Caco-2 (cell line): ENCODE measurements at regions not wholly inside any gene's neighbourhood (a gene's known extent, or its start where the extent isn't known, plus 50 kb on each side); places are given as distances from the start of the nearest gene placed in this dataset.

Experiments
- BruUV-seq: library from RNA; stranded (reverse); fragments of 400-500 nt; replicated peaks from 2 replicates; lab custom pipeline; 2021; lab: Mats Ljungman, UMichigan
- CTCF ChIA-PET: fragments of 300-600 bp; sonication (Branson Sonifier 250); formaldehyde crosslinking; loops from one replicate; lab custom pipeline; 2022; ENCODE audit warnings: antibody characterized with exemption; lab: Charles Lee
- POLR2A ChIA-PET: fragments of 300-600 bp; sonication (Branson Sonifier 250); formaldehyde crosslinking; loops from one replicate; lab custom pipeline; 2022; ENCODE audit warnings: antibody characterized with exemption; lab: Charles Lee
- DNase-seq, 2 experiments: peaks; one replicate each; pipeline versions ENCODE4 v3.0.0 to v3.0.0-alpha.2; 2020 to 2022
- H3K27me3 ChIP-seq: replicated peaks from 2 replicates; pipeline ENCODE4 v1.6.0; 2011; ENCODE audit warnings: low read length; ENCODE audit not compliant: control insufficient read depth, insufficient read depth
- H3K36me3 ChIP-seq: 2 replicates; pipeline ENCODE4 v1.5.1; 2011; ENCODE audit warnings: low read length; ENCODE audit not compliant: control insufficient read depth, insufficient read depth
- H3K4me1 ChIP-seq: fragments of 250-450 bp; sonication (Bioruptor Pico); 2 replicates; pipeline ENCODE4 v1.5.1; 2020; ENCODE audit warnings: mild to moderate bottlenecking
- H3K4me3 ChIP-seq: 2 replicates; pipeline ENCODE4 v1.5.1; 2011; ENCODE audit warnings: low read depth, mild to moderate bottlenecking, control low read depth, low read length
- H3K9me3 ChIP-seq: fragments of 250-450 bp; sonication (Bioruptor Pico); 2 replicates; pipeline ENCODE4 v1.5.1; 2020; ENCODE audit warnings: mild to moderate bottlenecking, moderate library complexity
- H3K27ac Mint-ChIP-seq: one replicate; pipeline ENCODE4 v1.8.0; 2022; ENCODE audit warnings: mixed read lengths; ENCODE audit not compliant: unreplicated experiment
- H3K27me3 Mint-ChIP-seq: one replicate; pipeline ENCODE4 v1.8.0; 2022; ENCODE audit warnings: mixed read lengths; ENCODE audit not compliant: insufficient read depth, unreplicated experiment
- H3K36me3 Mint-ChIP-seq: one replicate; pipeline ENCODE4 v1.8.0; 2022; ENCODE audit warnings: mild to moderate bottlenecking, mixed read lengths; ENCODE audit not compliant: insufficient read depth, unreplicated experiment
- H3K4me1 Mint-ChIP-seq: one replicate; pipeline ENCODE4 v1.8.0; 2022; ENCODE audit warnings: low read depth, mixed read lengths; ENCODE audit not compliant: unreplicated experiment
- H3K4me3 Mint-ChIP-seq: one replicate; pipeline ENCODE4 v1.8.0; 2022; ENCODE audit warnings: mild to moderate bottlenecking, moderate library complexity, mixed read lengths; ENCODE audit not compliant: unreplicated experiment
- H3K9me3 Mint-ChIP-seq: one replicate; pipeline ENCODE4 v1.8.0; 2022; ENCODE audit warnings: mixed read lengths; ENCODE audit not compliant: unreplicated experiment
- CTCF ChIP-seq, 2 experiments: fragments of 200-600 bp in 1 of 2; IDR thresholded peaks; 1 replicate in 1 of 2; 2 replicates in 1 of 2; pipeline versions ENCODE4 v1.5.1 to v1.8.0; 2011 to 2022; ENCODE audit warnings: antibody characterized with exemption in 1 of 2, control low read depth in 1 of 2, inconsistent platforms in 1 of 2, low read depth in 1 of 2, low read length in 1 of 2, mild to moderate bottlenecking in 1 of 2, moderate library complexity in 1 of 2; ENCODE audit not compliant: insufficient read depth in 1 of 2, severe bottlenecking in 1 of 2, unreplicated experiment in 1 of 2
- intact Hi-C: fragments of 100-400 bp; cut with micrococcal nuclease; formaldehyde crosslinking; loops from one replicate; pipeline ENCODE4 v1.10.0; 2022; ENCODE audit not compliant: unreplicated experiment

GRCh38 chr1:65486613-65487012 is 66.1 kb downstream of the LEPR start:
- H3K27me3 ChIP-seq: no peaks in the 10 kb centered on the region
- no peaks in the 10 kb centered on the region for H3K4me1 ChIP-seq
- H3K36me3 ChIP-seq: no peaks in the 10 kb centered on the region
- no peak overlapping the region for H3K27ac Mint-ChIP-seq
- H3K4me1 Mint-ChIP-seq: no peaks in the 10 kb centered on the region
- ChIA-PET POLR2A (no interaction called here), CTCF (no interaction called here)
- no TSS peak for BruUV-seq
- no peaks in the 10 kb centered on the region for H3K9me3 ChIP-seq
- DNase-seq: no peak
- H3K27me3 Mint-ChIP-seq: no peaks in the 10 kb centered on the region
- H3K9me3 Mint-ChIP-seq: no peaks in the 10 kb centered on the region
- no peaks in the 10 kb centered on the region for H3K36me3 Mint-ChIP-seq
- intact Hi-C loops: no loop called here
- TF ChIP-seq CTCF (IDR thresholded peaks at IDR 0.05; ENCODE audit: insufficient read depth in 1 of 2, low read depth in 1 of 2, low read length in 1 of 2, severe bottlenecking in 1 of 2, unreplicated experiment in 1 of 2): no peak
- H3K4me3 ChIP-seq: no peak overlapping the region
- H3K4me3 Mint-ChIP-seq: no peak overlapping the region

DNA sequence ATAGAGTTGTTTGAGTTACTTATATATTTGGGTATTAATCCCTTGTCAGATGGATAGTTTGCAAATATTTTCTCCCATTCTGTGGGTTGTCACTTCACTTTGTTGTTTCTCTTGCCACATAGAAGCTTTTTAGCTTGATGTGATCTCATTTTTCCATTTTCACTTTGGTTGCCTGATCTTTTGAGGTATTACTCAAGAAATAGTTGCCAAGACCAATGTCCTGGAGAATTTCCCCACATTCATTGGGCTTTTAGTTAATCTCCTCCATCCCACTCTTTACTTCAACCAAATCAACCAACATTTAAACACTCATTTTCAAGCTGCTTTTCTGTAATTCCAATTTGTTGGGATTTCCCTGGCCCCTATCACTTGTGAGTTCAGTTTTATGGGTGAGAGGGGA is 69.0 kb downstream of the LEPR start:
- POLR2A ChIA-PET: no interaction called here
- Histone ChIP-seq H3K27me3 (no peaks in the 10 kb centered on the region), H3K4me1 (no peaks in the 10 kb centered on the region), H3K9me3 (no peaks in the 10 kb centered on the region), H3K36me3 (no peaks in the 10 kb centered on the region), H3K4me3 (no peak overlapping the region)
- CTCF ChIA-PET: no interaction called here
- no TSS peak for BruUV-seq
- Mint-ChIP-seq H3K4me1 (no peaks in the 10 kb centered on the region), H3K36me3 (no peaks in the 10 kb centered on the region), H3K4me3 (no peak overlapping the region), H3K27me3 (no peaks in the 10 kb centered on the region), H3K9me3 (no peaks in the 10 kb centered on the region), H3K27ac (no peak overlapping the region)
- no peak for TF ChIP-seq CTCF (IDR thresholded peaks at IDR 0.05; ENCODE audit: insufficient read depth in 1 of 2, low read depth in 1 of 2, low read length in 1 of 2, severe bottlenecking in 1 of 2, unreplicated experiment in 1 of 2)
- intact Hi-C loops: no loop called here
- no peak for DNase-seq

- BruUV-seq: no TSS peak
- POLR2A ChIA-PET: no interaction called here
Measured at GRCh38 chr1:65490231-65491009, 70.0 kb downstream of the LEPR start.

More at GRCh38 chr1:65490231-65491009, 70.0 kb downstream of the LEPR start:
- Histone ChIP-seq H3K36me3 (no peaks in the 10 kb centered on the region), H3K4me1 (no peaks in the 10 kb centered on the region), H3K9me3 (no peaks in the 10 kb centered on the region), H3K27me3 (no peaks in the 10 kb centered on the region), H3K4me3 (no peak overlapping the region)
- intact Hi-C loops: no loop called here
- Mint-ChIP-seq H3K4me3 (no peak overlapping the region), H3K36me3 (no peaks in the 10 kb centered on the region), H3K27ac (no peak overlapping the region), H3K9me3 (no peaks in the 10 kb centered on the region), H3K4me1 (no peaks in the 10 kb centered on the region), H3K27me3 (no peaks in the 10 kb centered on the region)
- CTCF ChIA-PET: interaction anchor here (0.6 kb wide), 1 partner anchor 14 kb away, joined by 3 read pairs; no protein-coding TSS in a partner anchor
- DNase-seq: no peak
- TF ChIP-seq CTCF (IDR thresholded peaks at IDR 0.05; ENCODE audit: insufficient read depth in 1 of 2, low read depth in 1 of 2, low read length in 1 of 2, severe bottlenecking in 1 of 2, unreplicated experiment in 1 of 2): no peak
